Mesendoderm (in vitro differentiated cells): ENCODE measurements at regions not wholly inside any gene's neighbourhood (a gene's known extent, or its start where the extent isn't known, plus 50 kb on each side); places are given as distances from the start of the nearest gene placed in this dataset.

Experiments
- DNase-seq: peaks from one replicate; pipeline ENCODE4 v3.0.0; 2013
- H2AK5ac ChIP-seq: 2 replicates; pipeline ENCODE4 v1.6.1; 2013; ENCODE audit warnings: low read length, inconsistent platforms
- H2BK120ac ChIP-seq: 2 replicates; pipeline ENCODE4 v1.6.1; 2013; ENCODE audit warnings: low read depth, mild to moderate bottlenecking, low read length, moderate library complexity, mixed read lengths
- H2BK15ac ChIP-seq: replicated peaks from 2 replicates; pipeline ENCODE4 v1.6.1; 2013; ENCODE audit warnings: low read depth, mild to moderate bottlenecking, moderate library complexity
- H2BK5ac ChIP-seq: 2 replicates; pipeline ENCODE4 v1.6.1; 2013; ENCODE audit warnings: low read length, inconsistent platforms
- H3K18ac ChIP-seq: 2 replicates; pipeline ENCODE4 v1.6.1; 2013; ENCODE audit warnings: mild to moderate bottlenecking, low read length, mixed read lengths
- H3K23ac ChIP-seq: one replicate; pipeline ENCODE4 v1.6.1; 2013; ENCODE audit warnings: low read length
- H3K27ac ChIP-seq: 2 replicates; pipeline ENCODE4 v1.5.1; 2013; ENCODE audit warnings: low read depth, mild to moderate bottlenecking, inconsistent platforms, low read length, moderate library complexity
- H3K27me3 ChIP-seq: 2 replicates; pipeline ENCODE4 v1.6.1; 2013; ENCODE audit warnings: low read length, control low read depth, mild to moderate bottlenecking, inconsistent platforms; ENCODE audit not compliant: insufficient read depth, poor library complexity
- H3K36me3 ChIP-seq: 2 replicates; pipeline ENCODE4 v1.6.1; 2013; ENCODE audit warnings: low read length, inconsistent platforms; ENCODE audit not compliant: control insufficient read depth, insufficient read depth
- H3K4ac ChIP-seq: one replicate; pipeline ENCODE4 v1.6.1; 2013; ENCODE audit warnings: low read depth, mild to moderate bottlenecking, low read length, moderate library complexity
- H3K4me1 ChIP-seq: 2 replicates; pipeline ENCODE4 v1.6.1; 2013; ENCODE audit warnings: low read depth, low read length, inconsistent platforms; ENCODE audit not compliant: control insufficient read depth
- H3K4me2 ChIP-seq: 2 replicates; pipeline ENCODE4 v1.6.1; 2013; ENCODE audit warnings: low read length
- H3K4me3 ChIP-seq: 2 replicates; pipeline ENCODE4 v1.5.1; 2013; ENCODE audit warnings: mild to moderate bottlenecking, low read length
- H3K56ac ChIP-seq: one replicate; pipeline ENCODE4 v1.6.1; 2013; ENCODE audit warnings: low read length
- H3K79me1 ChIP-seq: 2 replicates; pipeline ENCODE4 v1.6.1; 2013; ENCODE audit warnings: low read length, inconsistent platforms
- H3K79me2 ChIP-seq: 2 replicates; pipeline ENCODE4 v1.6.1; 2013; ENCODE audit warnings: mild to moderate bottlenecking, low read length; ENCODE audit not compliant: control insufficient read depth, insufficient read depth
- H3K9ac ChIP-seq: 2 replicates; pipeline ENCODE4 v1.6.1; 2013; ENCODE audit warnings: low read length, inconsistent platforms
- H4K5ac ChIP-seq: one replicate; pipeline ENCODE4 v1.6.1; 2013; ENCODE audit warnings: low read length
- H4K8ac ChIP-seq: one replicate; pipeline ENCODE4 v1.6.1; 2013; ENCODE audit warnings: low read depth, mild to moderate bottlenecking, control low read depth, low read length, moderate library complexity
- WGBS: extraction: QIAGEN DNeasy Blood & Tissue Kit; methylation state at CpG from one replicate; pipeline ENCODE4 v1.1.7; 2013; ENCODE audit warnings: low lambda C conversion rate, missing lambda C conversion rate; ENCODE audit not compliant: insufficient coverage; ENCODE audit errors: extremely low coverage; 5-methylcytosine and 5-hydroxymethylcytosine counted together

- H4K5ac ChIP-seq = no peak overlapping the region
- H3K4me2 ChIP-seq = no peak overlapping the region
- WGBS = no CpG with 5 or more reads among the region's 1 CpG
- H3K23ac ChIP-seq = no peak overlapping the region
- H2AK5ac ChIP-seq = no peak overlapping the region
- H3K4me3 ChIP-seq = no peak overlapping the region
- no peaks in the 10 kb centered on the region for H3K36me3 ChIP-seq
- H4K8ac ChIP-seq = no peak overlapping the region
- no peak overlapping the region for H2BK120ac ChIP-seq
- H3K18ac ChIP-seq = no peak overlapping the region
- no peaks in the 10 kb centered on the region for H3K79me1 ChIP-seq
- H2BK5ac ChIP-seq = no peak overlapping the region
- H3K27me3 ChIP-seq = no peaks in the 10 kb centered on the region
- H3K4ac ChIP-seq = no peak overlapping the region
- no peaks in the 10 kb centered on the region for H3K4me1 ChIP-seq
- H3K9ac ChIP-seq = no peak overlapping the region
- H2BK15ac ChIP-seq = no peak overlapping the region
- no peak overlapping the region for H3K56ac ChIP-seq
- H3K79me2 ChIP-seq = no peaks in the 10 kb centered on the region
- no peak for DNase-seq
- no peak overlapping the region for H3K27ac ChIP-seq
These were observed 278.3 kb upstream of the NRIP1 start for GRCh38 chr21:15343066-15343465.

DNA sequence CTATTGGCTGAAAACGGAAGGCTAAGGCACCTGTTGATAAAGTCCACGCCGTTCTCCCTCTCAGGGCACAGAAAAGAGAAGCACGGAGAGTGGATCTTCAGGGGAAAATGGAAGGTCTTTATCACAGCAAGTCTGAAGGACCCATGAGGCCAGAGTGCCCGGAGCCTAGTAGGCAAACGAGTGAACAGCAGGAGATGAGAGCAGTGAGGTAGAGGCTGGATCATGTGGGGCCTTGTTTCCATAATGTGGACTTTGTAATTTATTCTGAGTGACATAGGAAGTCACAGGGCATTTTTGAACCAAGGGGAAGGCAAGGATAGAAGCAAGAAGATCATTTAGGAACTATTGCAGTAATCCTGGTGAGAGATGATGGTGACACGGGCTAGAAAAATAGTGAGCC is 287.2 kb upstream of the NRIP1 start:
- Histone ChIP-seq H2BK120ac (no peak overlapping the region), H3K4me1 (no peaks in the 10 kb centered on the region), H3K27ac (no peak overlapping the region), H3K4me2 (no peak overlapping the region), H2BK5ac (no peak overlapping the region), H2AK5ac (no peak overlapping the region), H3K79me2 (no peaks in the 10 kb centered on the region), H3K18ac (no peak overlapping the region), H3K23ac (no peak overlapping the region), H3K56ac (no peak overlapping the region), H3K36me3 (no peaks in the 10 kb centered on the region), H3K4me3 (no peak overlapping the region), H4K5ac (no peak overlapping the region), H3K9ac (no peak overlapping the region), H3K79me1 (no peaks in the 10 kb centered on the region), H3K4ac (no peak overlapping the region), H4K8ac (no peak overlapping the region), H2BK15ac (no peak overlapping the region), H3K27me3 (no peaks in the 10 kb centered on the region)
- WGBS = no CpG with 5 or more reads among the region's 7 CpGs
- DNase-seq = no peak

DNA sequence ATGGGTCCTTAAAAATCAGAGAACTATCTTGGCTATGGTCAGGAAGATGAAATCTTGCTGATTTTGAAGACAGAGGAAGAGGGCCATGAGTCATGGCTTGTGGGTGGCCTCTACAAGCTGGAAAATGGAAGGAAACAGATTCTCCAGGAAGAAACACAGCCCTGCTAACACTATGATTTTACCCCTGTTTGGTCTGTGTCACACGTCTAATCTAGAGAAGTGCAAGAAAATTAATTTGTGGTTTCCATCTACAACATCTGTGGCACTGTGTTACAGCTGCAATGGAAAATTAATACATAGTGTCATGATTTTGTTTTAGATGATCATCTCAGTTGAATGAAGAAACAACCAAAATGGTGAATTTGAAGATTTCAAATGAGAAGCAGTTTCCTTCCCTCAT is 288.7 kb upstream of the NRIP1 start:
- Histone ChIP-seq H3K4ac (no peak overlapping the region), H3K36me3 (no peaks in the 10 kb centered on the region), H3K79me1 (no peaks in the 10 kb centered on the region), H2BK5ac (no peak overlapping the region), H2BK15ac (no peak overlapping the region), H3K9ac (no peak overlapping the region), H3K4me3 (no peak overlapping the region), H4K5ac (no peak overlapping the region), H3K27ac (no peak overlapping the region), H2BK120ac (no peak overlapping the region), H3K4me2 (no peak overlapping the region), H3K27me3 (no peaks in the 10 kb centered on the region), H3K18ac (no peak overlapping the region), H4K8ac (no peak overlapping the region), H3K23ac (no peak overlapping the region), H3K4me1 (no peaks in the 10 kb centered on the region), H3K56ac (no peak overlapping the region), H2AK5ac (no peak overlapping the region), H3K79me2 (no peaks in the 10 kb centered on the region)
- no CpG with 5 or more reads among the region's 1 CpG for WGBS
- no peak for DNase-seq

DNA sequence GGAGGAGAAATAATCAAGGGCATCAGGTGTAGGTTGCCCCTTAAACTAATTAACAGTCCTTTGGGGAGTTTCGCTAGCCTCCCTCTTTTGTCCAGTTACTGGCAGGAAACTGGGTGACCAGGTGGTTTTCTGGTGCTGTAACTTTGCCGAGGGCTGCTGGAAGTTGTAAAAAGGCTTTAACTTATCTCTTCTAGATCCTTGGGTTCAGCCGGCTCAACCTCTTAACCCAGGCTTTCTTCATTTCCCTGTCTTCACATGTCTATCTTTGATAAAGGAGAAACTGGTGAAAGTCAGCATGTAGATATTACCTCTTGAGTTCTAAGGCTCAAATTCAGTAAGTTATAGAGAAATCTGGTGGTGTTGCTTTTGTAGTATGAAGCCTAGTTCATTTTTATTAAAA is 289.7 kb upstream of the NRIP1 start:
- Histone ChIP-seq H3K4me1 (no peaks in the 10 kb centered on the region), H3K79me1 (no peaks in the 10 kb centered on the region), H4K5ac (no peak overlapping the region), H3K27me3 (no peaks in the 10 kb centered on the region), H2BK120ac (no peak overlapping the region), H2BK5ac (no peak overlapping the region), H4K8ac (no peak overlapping the region), H3K27ac (no peak overlapping the region), H3K18ac (no peak overlapping the region), H2AK5ac (no peak overlapping the region), H3K36me3 (no peaks in the 10 kb centered on the region), H3K4ac (no peak overlapping the region), H3K9ac (no peak overlapping the region), H3K4me3 (no peak overlapping the region), H3K4me2 (no peak overlapping the region), H3K56ac (no peak overlapping the region), H3K79me2 (no peaks in the 10 kb centered on the region), H2BK15ac (no peak overlapping the region), H3K23ac (no peak overlapping the region)
- no CpG with 5 or more reads among the region's 3 CpGs for WGBS
- DNase-seq = no peak

DNA sequence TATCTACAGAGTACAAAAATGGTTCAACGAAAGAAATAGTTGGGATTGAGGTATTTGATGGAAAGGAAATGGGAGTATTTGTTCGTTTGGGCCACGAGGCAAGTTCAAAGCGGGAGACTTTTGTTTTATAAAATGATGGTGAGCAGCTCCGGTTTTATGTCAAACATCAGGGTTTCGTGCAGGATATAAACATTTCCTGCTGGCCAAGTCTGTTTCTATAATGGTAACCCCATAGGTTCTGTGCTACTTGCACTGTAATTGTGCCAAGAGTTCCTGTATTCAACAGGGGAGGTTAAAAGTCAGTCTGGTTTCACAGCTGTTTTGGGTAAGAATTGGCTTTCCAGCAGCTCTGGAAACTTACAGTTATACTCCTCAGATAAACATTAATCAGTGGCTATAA is 290.3 kb upstream of the NRIP1 start:
- no peak overlapping the region for H3K27ac ChIP-seq
- H3K36me3 ChIP-seq = no peaks in the 10 kb centered on the region
- no peaks in the 10 kb centered on the region for H3K4me1 ChIP-seq
- no peak overlapping the region for H2BK5ac ChIP-seq
- H3K9ac ChIP-seq = no peak overlapping the region
- no peak for DNase-seq
- H3K56ac ChIP-seq = no peak overlapping the region
- no peaks in the 10 kb centered on the region for H3K79me1 ChIP-seq
- H2BK15ac ChIP-seq = no peak overlapping the region
- no peak overlapping the region for H2AK5ac ChIP-seq
- no peaks in the 10 kb centered on the region for H3K27me3 ChIP-seq
- 100% methylated on average over 4 of the region's 6 CpGs for WGBS
- no peaks in the 10 kb centered on the region for H3K79me2 ChIP-seq
- no peak overlapping the region for H3K4me2 ChIP-seq
- H4K8ac ChIP-seq = no peak overlapping the region
- no peak overlapping the region for H3K4me3 ChIP-seq
- no peak overlapping the region for H3K23ac ChIP-seq
- H3K4ac ChIP-seq = no peak overlapping the region
- H3K18ac ChIP-seq = no peak overlapping the region
- no peak overlapping the region for H4K5ac ChIP-seq
- H2BK120ac ChIP-seq = no peak overlapping the region

DNA sequence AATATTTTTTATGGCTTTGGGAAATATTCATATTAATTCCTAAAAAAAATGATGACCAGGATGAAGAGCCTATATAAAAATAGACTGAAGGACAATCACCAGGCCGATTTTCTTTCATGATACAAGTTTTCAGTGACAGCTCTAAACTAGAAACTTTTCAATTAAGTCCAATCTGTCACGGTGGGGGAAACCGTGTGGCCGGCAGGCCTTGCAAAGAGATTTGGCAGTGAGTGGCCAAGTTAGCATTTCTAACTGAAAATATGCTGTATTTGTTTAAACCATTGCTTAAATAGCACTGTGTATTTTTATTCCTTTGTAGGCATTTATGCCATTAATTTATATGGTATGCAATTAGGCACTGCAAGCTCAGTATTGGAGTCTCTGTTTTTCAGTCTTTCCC is 294.5 kb upstream of the NRIP1 start:
- Histone ChIP-seq H2BK120ac (no peak overlapping the region), H3K18ac (no peak overlapping the region), H3K27ac (no peak overlapping the region), H3K4me1 (no peaks in the 10 kb centered on the region), H3K4ac (no peak overlapping the region), H3K23ac (no peak overlapping the region), H2BK5ac (no peak overlapping the region), H4K5ac (no peak overlapping the region), H2AK5ac (no peak overlapping the region), H2BK15ac (no peak overlapping the region), H3K56ac (no peak overlapping the region), H4K8ac (no peak overlapping the region), H3K79me2 (no peaks in the 10 kb centered on the region), H3K9ac (no peak overlapping the region), H3K4me2 (no peak overlapping the region), H3K79me1 (no peaks in the 10 kb centered on the region), H3K27me3 (no peaks in the 10 kb centered on the region), H3K36me3 (no peaks in the 10 kb centered on the region), H3K4me3 (no peak overlapping the region)
- no CpG with 5 or more reads among the region's 4 CpGs for WGBS
- DNase-seq = no peak
